ENCODE measurements at regions not wholly inside any gene's neighbourhood (a gene's known extent, or its start where the extent isn't known, plus 50 kb on each side); places are given as distances from the start of the nearest gene placed in this dataset.

- no peak overlapping the region for H2AFZ ChIP-seq (replicated peaks)
- no peak overlapping the region for H3K4me2 ChIP-seq
- Mint-ChIP-seq H3K27me3 (ENCODE audit: insufficient read depth, low read depth) (peaks cover 4% of the 10 kb centered on the region), H3K9me3 (no peaks in the 10 kb centered on the region), H3K4me3 (peak overlapping the region; percentile 37), H3K27ac (peak overlapping the region; percentile 74), H3K4me1 (peaks cover 27% of the 10 kb centered on the region), H3K36me3 (no peaks in the 10 kb centered on the region)
- peaks cover 14% of the 10 kb centered on the region for H3K4me1 ChIP-seq
- H3K36me3 ChIP-seq, result no peaks in the 10 kb centered on the region
- DNase-seq (ENCODE audit: low spot score), result peak; percentile 20
- TF ChIP-seq CTCF (IDR thresholded peaks at IDR 0.05), result no peak
- TF ChIP-seq EZH2 (IDR thresholded peaks at IDR 0.05), result no peak
- TF ChIP-seq EZH2phosphoT487 (IDR thresholded peaks at IDR 0.05), result no peak
- no peaks in the 10 kb centered on the region for H3K27me3 ChIP-seq
- H3K27ac ChIP-seq, result no peak overlapping the region
- no peaks in the 10 kb centered on the region for H3K79me2 ChIP-seq (ENCODE audit: low read depth)
- no peaks in the 10 kb centered on the region for H4K20me1 ChIP-seq (ENCODE audit: low read depth)
- no peak overlapping the region for H3K4me3 ChIP-seq
- no peaks in the 10 kb centered on the region for H3K9me3 ChIP-seq (ENCODE audit: low read depth)
- no peak overlapping the region for H3K9ac ChIP-seq
- no peaks in the 10 kb centered on the region for H3F3A ChIP-seq (ENCODE audit: low read depth)
Observed at GRCh38 chr13:91111476-91112200, 235.8 kb upstream of the MIR17HG start.

- H2AFZ ChIP-seq (replicated peaks), result no peak overlapping the region
- Mint-ChIP-seq H3K9me3 (no peaks in the 10 kb centered on the region), H3K27me3 (ENCODE audit: insufficient read depth, low read depth) (peaks cover 4% of the 10 kb centered on the region), H3K4me3 (no peak overlapping the region), H3K27ac (no peak overlapping the region), H3K4me1 (peaks cover 27% of the 10 kb centered on the region), H3K36me3 (no peaks in the 10 kb centered on the region)
- H3K9ac ChIP-seq, result no peak overlapping the region
- H3F3A ChIP-seq (ENCODE audit: low read depth), result no peaks in the 10 kb centered on the region
- no peaks in the 10 kb centered on the region for H3K9me3 ChIP-seq (ENCODE audit: low read depth)
- peaks cover 14% of the 10 kb centered on the region for H3K4me1 ChIP-seq
- H3K27ac ChIP-seq, result no peak overlapping the region
- H3K27me3 ChIP-seq, result no peaks in the 10 kb centered on the region
- DNase-seq (ENCODE audit: low spot score), result no peak
- H3K4me3 ChIP-seq, result no peak overlapping the region
- no peak for TF ChIP-seq EZH2 (IDR thresholded peaks at IDR 0.05)
- TF ChIP-seq CTCF (IDR thresholded peaks at IDR 0.05), result no peak
- H3K36me3 ChIP-seq, result no peaks in the 10 kb centered on the region
- H4K20me1 ChIP-seq (ENCODE audit: low read depth), result no peaks in the 10 kb centered on the region
- no peak overlapping the region for H3K4me2 ChIP-seq
- H3K79me2 ChIP-seq (ENCODE audit: low read depth), result no peaks in the 10 kb centered on the region
Observed at GRCh38 chr13:91112201-91112923, 235.1 kb upstream of the MIR17HG start.

GRCh38 chr13:91112924-91113277, 234.6 kb upstream of the MIR17HG start:
- Histone ChIP-seq H2AFZ (replicated peaks) (no peak overlapping the region), H3K4me2 (no peak overlapping the region), H3K4me3 (no peak overlapping the region), H3K27ac (no peak overlapping the region), H4K20me1 (ENCODE audit: low read depth) (no peaks in the 10 kb centered on the region), H3K27me3 (no peaks in the 10 kb centered on the region), H3K36me3 (no peaks in the 10 kb centered on the region), H3F3A (ENCODE audit: low read depth) (no peaks in the 10 kb centered on the region), H3K79me2 (ENCODE audit: low read depth) (no peaks in the 10 kb centered on the region), H3K4me1 (peaks cover 14% of the 10 kb centered on the region), H3K9me3 (ENCODE audit: low read depth) (no peaks in the 10 kb centered on the region), H3K9ac (no peak overlapping the region)
- H3K27ac Mint-ChIP-seq, result no peak overlapping the region
- H3K9me3 Mint-ChIP-seq, result no peaks in the 10 kb centered on the region
- DNase-seq (ENCODE audit: low spot score), result no peak
- TF ChIP-seq CTCF (IDR thresholded peaks at IDR 0.05) (no peak), EZH2phosphoT487 (IDR thresholded peaks at IDR 0.05) (no peak), EZH2 (IDR thresholded peaks at IDR 0.05) (no peak)
- no peaks in the 10 kb centered on the region for H3K36me3 Mint-ChIP-seq
- H3K4me1 Mint-ChIP-seq, result peaks cover 29% of the 10 kb centered on the region
- H3K4me3 Mint-ChIP-seq, result no peak overlapping the region
- peaks cover 4% of the 10 kb centered on the region for H3K27me3 Mint-ChIP-seq (ENCODE audit: insufficient read depth, low read depth)

Data from neural progenitor cell (in vitro differentiated cells).